ENCODE measurements at regions not wholly inside any gene's neighbourhood (a gene's known extent, or its start where the extent isn't known, plus 50 kb on each side); places are given as distances from the start of the nearest gene placed in this dataset.
"Not testable (repeated sequence)": the region's sequence is repeated elsewhere in the genome, so short reads cannot be mapped to it uniquely, and the experiment has no call there.

GRCh38 chrX:19172741-19173140 lies 50.5 kb upstream of the ADGRG2 start:
- DNase-seq (ENCODE audit: low spot score): no peak

- peak; percentile 64 for DNase-seq (ENCODE audit: low spot score)
Measured at GRCh38 chrX:19174401-19175025, 52.2 kb upstream of the ADGRG2 start.

GRCh38 chrX:19176901-19177630 lies 54.8 kb upstream of the ADGRG2 start:
- DNase-seq (ENCODE audit: low spot score): no peak

- peak; percentile 38 for DNase-seq (ENCODE audit: low spot score)
Measured at GRCh38 chrX:19177721-19178120, 55.5 kb upstream of the ADGRG2 start.

GRCh38 chrX:19178402-19178801 lies 56.1 kb upstream of the ADGRG2 start:
- no peak for DNase-seq (ENCODE audit: low spot score)

GRCh38 chrX:19179389-19179788 lies 57.1 kb upstream of the ADGRG2 start:
- DNase-seq (ENCODE audit: low spot score): no peak

- DNase-seq (ENCODE audit: low spot score): no peak
Measured at GRCh38 chrX:19181345-19181744, 59.1 kb upstream of the ADGRG2 start.

- DNase-seq (ENCODE audit: low spot score): no peak
Measured at GRCh38 chrX:19182785-19183184, 60.5 kb upstream of the ADGRG2 start.

GRCh38 chrX:19183761-19184477 lies 61.7 kb upstream of the ADGRG2 start:
- DNase-seq (ENCODE audit: low spot score): no peak

GRCh38 chrX:19188566-19188965 lies 66.3 kb upstream of the ADGRG2 start:
- no peak for DNase-seq (ENCODE audit: low spot score)

GRCh38 chrX:19190902-19191301 lies 68.6 kb upstream of the ADGRG2 start:
- DNase-seq (ENCODE audit: low spot score): no peak

- DNase-seq (ENCODE audit: low spot score): no peak
Measured at GRCh38 chrX:19193565-19193964, 71.3 kb upstream of the ADGRG2 start.

- no peak for DNase-seq (ENCODE audit: low spot score)
Measured at GRCh38 chrX:19194285-19195242, 72.3 kb upstream of the ADGRG2 start.

- DNase-seq (ENCODE audit: low spot score): no peak
Measured at GRCh38 chrX:19195243-19195610, 73.0 kb upstream of the ADGRG2 start.

- DNase-seq (ENCODE audit: low spot score): no peak
Measured at GRCh38 chrX:19198473-19198872, 76.2 kb upstream of the ADGRG2 start.

GRCh38 chrX:19202171-19202570 lies 79.9 kb upstream of the ADGRG2 start:
- no peak for DNase-seq (ENCODE audit: low spot score)

GRCh38 chrX:19204636-19205035 lies 82.4 kb upstream of the ADGRG2 start:
- DNase-seq (ENCODE audit: low spot score): no peak

GRCh38 chrX:19212037-19212436 lies 89.8 kb upstream of the ADGRG2 start:
- DNase-seq (ENCODE audit: low spot score): no peak

GRCh38 chrX:19213610-19214152 lies 91.4 kb upstream of the ADGRG2 start:
- no peak for DNase-seq (ENCODE audit: low spot score)

GRCh38 chrX:19214311-19214710 lies 92.0 kb upstream of the ADGRG2 start:
- no peak for DNase-seq (ENCODE audit: low spot score)

GRCh38 chrX:19225909-19226308 lies 103.6 kb upstream of the ADGRG2 start:
- peak; percentile 29 for DNase-seq (ENCODE audit: low spot score)

GRCh38 chrX:19229896-19230295 lies 107.6 kb upstream of the ADGRG2 start:
- not testable (repeated sequence) for DNase-seq (ENCODE audit: low spot score)

All from SW480 (cell line).